ENCODE measurements at regions not wholly inside any gene's neighbourhood (a gene's known extent, or its start where the extent isn't known, plus 50 kb on each side); places are given as distances from the start of the nearest gene placed in this dataset.

DNA sequence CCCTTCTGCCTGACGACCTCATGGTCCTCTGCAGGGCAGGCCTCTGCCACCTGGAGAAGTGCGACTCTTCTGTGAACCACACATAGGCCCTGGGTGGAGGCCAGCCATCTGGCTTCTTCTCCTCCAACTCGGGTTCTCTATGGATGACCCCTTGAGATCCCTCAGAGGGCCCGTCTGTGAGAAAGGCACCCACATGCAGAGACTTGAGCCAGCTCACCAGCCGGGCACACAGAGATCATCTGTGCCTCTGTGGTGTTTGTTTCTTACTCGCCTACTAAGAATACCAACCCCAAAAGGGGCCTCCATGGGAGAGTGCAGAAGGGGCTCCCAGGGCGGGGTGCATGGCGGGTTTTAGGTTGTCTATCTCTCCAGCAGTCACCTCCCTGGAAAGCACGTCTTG, 176.5 kb upstream of the SALL3 start:
- TF ChIP-seq, protein P1, sequence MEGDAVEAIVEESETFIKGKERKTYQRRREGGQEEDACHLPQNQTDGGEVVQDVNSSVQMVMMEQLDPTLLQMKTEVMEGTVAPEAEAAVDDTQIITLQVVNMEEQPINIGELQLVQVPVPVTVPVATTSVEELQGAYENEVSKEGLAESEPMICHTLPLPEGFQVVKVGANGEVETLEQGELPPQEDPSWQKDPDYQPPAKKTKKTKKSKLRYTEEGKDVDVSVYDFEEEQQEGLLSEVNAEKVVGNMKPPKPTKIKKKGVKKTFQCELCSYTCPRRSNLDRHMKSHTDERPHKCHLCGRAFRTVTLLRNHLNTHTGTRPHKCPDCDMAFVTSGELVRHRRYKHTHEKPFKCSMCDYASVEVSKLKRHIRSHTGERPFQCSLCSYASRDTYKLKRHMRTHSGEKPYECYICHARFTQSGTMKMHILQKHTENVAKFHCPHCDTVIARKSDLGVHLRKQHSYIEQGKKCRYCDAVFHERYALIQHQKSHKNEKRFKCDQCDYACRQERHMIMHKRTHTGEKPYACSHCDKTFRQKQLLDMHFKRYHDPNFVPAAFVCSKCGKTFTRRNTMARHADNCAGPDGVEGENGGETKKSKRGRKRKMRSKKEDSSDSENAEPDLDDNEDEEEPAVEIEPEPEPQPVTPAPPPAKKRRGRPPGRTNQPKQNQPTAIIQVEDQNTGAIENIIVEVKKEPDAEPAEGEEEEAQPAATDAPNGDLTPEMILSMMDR (optimal IDR thresholded peaks at IDR 0.05 in 1 of 3, IDR thresholded peaks at IDR 0.05 in 1 of 3, conservative IDR thresholded peaks at IDR 0.05 in 1 of 3; ENCODE audit: extremely low read depth in 1 of 3, insufficient read depth in 2 of 3, low read length in 3 of 3), result no peak
- TF ChIP-seq EZH2 (IDR thresholded peaks at IDR 0.05; ENCODE audit: low read length), result no peak

Data from keratinocyte (primary cell).